GM12878 (cell line): ENCODE measurements at regions not wholly inside any gene's neighbourhood (a gene's known extent, or its start where the extent isn't known, plus 50 kb on each side); places are given as distances from the start of the nearest gene placed in this dataset.

Source experiments
- E4F1 ChIP-seq: fragments of 450-650 bp; IDR thresholded peaks from 2 replicates; pipeline ENCODE4 v1.6.1; 2018; ENCODE audit warnings: borderline replicate concordance, mild to moderate bottlenecking; ENCODE audit not compliant: partially characterized antibody
- IRF4 ChIP-seq: IDR thresholded peaks from 2 replicates; pipeline ENCODE4 v1.6.1; 2011; ENCODE audit warnings: low read depth, low read length
- MLLT1 ChIP-seq: fragments of 450-650 bp; IDR thresholded peaks from 2 replicates; pipeline ENCODE4 v1.6.1; 2016; ENCODE audit warnings: mild to moderate bottlenecking
- MTA2 ChIP-seq: fragments of 450-650 bp; IDR thresholded peaks from 2 replicates; pipeline ENCODE4 v1.6.1; 2016; ENCODE audit warnings: low read depth, mild to moderate bottlenecking, moderate library complexity
- NBN ChIP-seq: fragments of 450-650 bp; IDR thresholded peaks from 2 replicates; pipeline ENCODE4 v1.6.1; 2016
- PAX5 ChIP-seq: IDR thresholded peaks from 2 replicates; pipeline ENCODE4 v1.6.1; 2011; ENCODE audit warnings: low read depth, low read length, borderline replicate concordance
- RELB ChIP-seq: fragments of 450-650 bp; IDR thresholded peaks from 2 replicates; pipeline ENCODE4 v1.6.1; 2017; ENCODE audit warnings: low read depth, mild to moderate bottlenecking, moderate library complexity
- SPI1 ChIP-seq: IDR thresholded peaks from 2 replicates; pipeline ENCODE4 v1.6.1; 2011; ENCODE audit warnings: low read depth, mild to moderate bottlenecking, low read length, moderate library complexity, borderline replicate concordance; ENCODE audit not compliant: insufficient read depth
- YY1 ChIP-seq: IDR thresholded peaks from 2 replicates; pipeline ENCODE4 v1.6.1; 2011; ENCODE audit warnings: low read depth, mild to moderate bottlenecking, low read length

- TF ChIP-seq MTA2: peak; percentile 45; the same call in 1 of the 2 replicates
- TF ChIP-seq PAX5: peak; percentile 80; the same call in 1 of the 2 replicates
- 0 out of 2 replicates have a peak, but pooled peaks have one; percentile 31 for TF ChIP-seq IRF4
- peak; percentile 49; the same call in 1 of the 2 replicates for TF ChIP-seq YY1
- TF ChIP-seq SPI1: peak; percentile 97
- 0 out of 2 replicates have a peak, but pooled peaks have one; percentile 19 for TF ChIP-seq MLLT1
- TF ChIP-seq NBN: peak; percentile 84
- TF ChIP-seq E4F1: peak; percentile 38
- TF ChIP-seq RELB: peak; percentile 65; the same call in 1 of the 2 replicates
Measured at GRCh38 chr14:24695265-24696241, 61.6 kb upstream of the GZMB start (continued).
